Right cardiac atrium (tissue), 5 donors: ENCODE measurements at regions not wholly inside any gene's neighbourhood (a gene's known extent, or its start where the extent isn't known, plus 50 kb on each side); places are given as distances from the start of the nearest gene placed in this dataset.

ENCODE experiments used
- ATAC-seq, 2 donors: fragments of 200-7000 bp; cut with Tn5 transposase; one replicate each; pipeline versions ENCODE4 v1.8.0 to v1.9.1; 2020; ENCODE audit warnings: moderate library complexity in 2 of 2, mild to moderate bottlenecking in 1 of 2
- DNase-seq, 3 donors: peaks; one replicate each; pipeline ENCODE4 v3.0.0-alpha.2; 2020
- H3K27ac ChIP-seq: one replicate; pipeline ENCODE4 v1.5.1; 2013; ENCODE audit warnings: mild to moderate bottlenecking, low read length, control low read depth, moderate library complexity
- H3K27me3 ChIP-seq: one replicate; pipeline ENCODE4 v1.6.1; 2013; ENCODE audit not compliant: control insufficient read depth, insufficient read depth
- H3K4me1 ChIP-seq: one replicate; pipeline ENCODE4 v1.6.1; 2013; ENCODE audit warnings: low read length; ENCODE audit not compliant: control insufficient read depth, insufficient read depth
- H3K4me3 ChIP-seq: one replicate; pipeline ENCODE4 v1.5.1; 2013; ENCODE audit warnings: low read length, control low read depth
- H3K9me3 ChIP-seq: one replicate; pipeline ENCODE4 v1.6.1; 2013; ENCODE audit warnings: low read length; ENCODE audit not compliant: control insufficient read depth
- WGBS: extraction: QIAGEN DNeasy Blood & Tissue Kit; methylation state at CpG from one replicate; pipeline ENCODE4 v1.1.7; 2013; 5-methylcytosine and 5-hydroxymethylcytosine counted together
- intact Hi-C, 4 donors: fragments of 100-400 bp; cut with DNase I; formaldehyde crosslinking; loops; one replicate each; pipeline versions ENCODE4 v1.11.0 to v1.14.0; 2022 to 2023
- donor health status: healthy with polysubstance abuse.
- donor health status: DM: no; HTN: yes; CAD: no.
- donor health status: DM: no; HTN: no; CAD: no.
- donor health status: DM: no; HTN: yes; CAD: no; lungs with severe emphysema.
- donor health status: DM: yes; HTN: yes; CAD: no.

GRCh38 chr2:207281436-207281835 is 115.7 kb upstream of the KLF7 start:
- Histone ChIP-seq H3K27me3 (no peaks in the 10 kb centered on the region), H3K4me3 (no peak overlapping the region), H3K4me1 (peaks cover 9% of the 10 kb centered on the region), H3K9me3 (no peaks in the 10 kb centered on the region), H3K27ac (no peak overlapping the region)
- ATAC-seq = no peak
- no peak for DNase-seq
- intact Hi-C loops = no loop called here
- WGBS = 90% methylated on average over 6 of the region's 6 CpGs

DNA sequence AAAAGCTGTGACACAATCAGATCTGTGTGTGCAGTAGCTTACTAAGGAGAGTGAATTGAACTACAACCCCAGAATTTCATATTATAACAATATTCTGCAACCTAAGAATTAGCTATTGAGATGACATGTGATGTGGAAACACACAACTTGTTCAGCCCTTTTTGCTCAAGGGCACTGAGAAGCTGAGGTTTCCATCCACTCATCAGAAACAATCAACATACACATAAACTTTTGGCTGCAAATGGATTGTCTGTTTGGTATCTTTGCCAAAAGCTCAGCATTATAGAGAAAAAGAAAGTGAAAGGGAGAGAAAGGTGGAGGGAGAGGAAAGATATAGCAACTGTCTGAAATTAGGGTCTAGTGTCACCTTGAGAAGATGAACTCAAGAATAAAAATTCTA is 117.2 kb upstream of the KLF7 start:
- H3K9me3 ChIP-seq = no peaks in the 10 kb centered on the region
- ATAC-seq (no peak), DNase-seq (no peak)
- no peaks in the 10 kb centered on the region for H3K27me3 ChIP-seq
- no peak overlapping the region for H3K4me3 ChIP-seq
- intact Hi-C loops = no loop called here
- H3K4me1 ChIP-seq = peaks cover 9% of the 10 kb centered on the region
- no peak overlapping the region for H3K27ac ChIP-seq

- intact Hi-C loops = no loop called here
- H3K9me3 ChIP-seq = no peaks in the 10 kb centered on the region
- DNase-seq (peak; percentile 19 to 65 (median 55)), ATAC-seq (peak; percentile 51 to 67)
- 87% methylated on average over 1 of the region's 1 CpG for WGBS
- H3K27ac ChIP-seq = no peak overlapping the region
- H3K4me3 ChIP-seq = no peak overlapping the region
- peaks cover 9% of the 10 kb centered on the region for H3K4me1 ChIP-seq
- H3K27me3 ChIP-seq = no peaks in the 10 kb centered on the region
These were observed 117.6 kb upstream of the KLF7 start for GRCh38 chr2:207283356-207283755.

DNA sequence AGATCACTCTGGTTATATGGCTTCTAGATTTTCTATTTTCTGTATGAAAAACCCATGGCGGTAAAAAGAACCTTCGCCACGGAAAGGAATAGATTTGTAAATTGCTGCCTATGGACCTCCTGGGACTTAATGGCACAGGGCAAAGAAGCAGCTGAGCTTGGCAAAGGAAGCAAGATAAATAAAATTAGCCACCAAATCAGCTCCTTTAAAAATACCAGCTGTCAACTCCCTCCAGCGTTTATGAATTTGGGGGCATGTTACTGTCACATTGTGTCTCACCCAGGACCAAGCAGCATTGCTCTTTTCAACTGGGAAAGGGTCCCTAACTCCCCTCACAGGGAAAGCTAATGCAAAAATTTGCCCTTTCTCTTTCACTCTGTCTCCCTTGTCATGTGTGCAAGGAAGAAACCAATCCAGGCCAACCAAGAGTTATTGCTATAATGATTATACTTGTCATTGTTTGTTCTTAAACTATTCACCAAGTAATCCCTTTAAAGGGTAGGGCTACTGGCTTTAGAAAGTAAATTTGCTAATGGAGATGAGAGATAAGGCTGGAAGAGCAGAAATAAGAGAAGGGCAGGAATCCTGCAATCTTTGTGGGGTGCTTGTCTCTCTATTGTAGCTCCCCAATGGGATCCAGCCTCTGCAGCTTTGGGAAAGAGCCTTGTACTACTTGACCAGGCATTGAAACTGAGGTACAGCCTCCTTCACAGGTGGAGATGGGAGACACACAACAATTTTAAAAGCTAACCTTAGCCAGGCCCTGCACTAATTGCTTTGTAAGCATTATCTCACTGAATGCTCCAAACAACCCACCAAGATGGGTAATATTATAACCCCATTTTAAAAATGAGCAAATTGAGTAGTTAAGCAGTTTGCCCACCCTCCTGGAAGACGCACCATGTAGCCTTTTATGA is 119.1 kb upstream of the KLF7 start:
- ATAC-seq (peak; percentile 29 to 66), DNase-seq (no peak)
- WGBS = 66% methylated on average over 5 of the region's 5 CpGs
- Histone ChIP-seq H3K4me1 (peaks cover 9% of the 10 kb centered on the region), H3K9me3 (no peaks in the 10 kb centered on the region), H3K4me3 (no peak overlapping the region), H3K27me3 (no peaks in the 10 kb centered on the region), H3K27ac (peak overlapping the region; percentile 8)
- intact Hi-C loops = no loop called here

- H3K9me3 ChIP-seq = no peaks in the 10 kb centered on the region
- no peak overlapping the region for H3K4me3 ChIP-seq
- no peaks in the 10 kb centered on the region for H3K27me3 ChIP-seq
- H3K27ac ChIP-seq = no peak overlapping the region
- intact Hi-C loops = no loop called here
- peak in 1 of 2 donors; percentile 32 for ATAC-seq
- DNase-seq = no peak
- 36% methylated on average over 3 of the region's 3 CpGs for WGBS
- peaks cover 9% of the 10 kb centered on the region for H3K4me1 ChIP-seq
These were observed 119.7 kb upstream of the KLF7 start for GRCh38 chr2:207285473-207285815.

DNA sequence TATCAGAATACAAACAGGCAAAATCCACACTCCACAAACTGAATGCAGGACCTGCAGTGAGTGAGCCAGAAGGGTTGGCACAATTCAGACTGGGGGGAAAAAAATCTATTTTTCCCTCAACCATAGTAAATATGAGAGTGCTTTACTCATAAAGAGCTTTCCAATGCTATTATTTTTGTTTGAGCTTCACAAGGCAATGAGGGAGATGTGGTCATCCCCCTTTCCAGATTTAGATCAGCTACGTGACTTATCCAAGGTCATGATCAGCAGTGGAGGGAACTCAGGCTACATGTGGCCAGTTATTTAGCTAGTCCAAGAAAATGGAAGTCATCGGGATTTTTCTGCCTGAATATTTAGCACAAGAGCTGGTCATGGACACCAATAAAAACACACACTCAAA is 120.4 kb upstream of the KLF7 start:
- no peak for ATAC-seq
- H3K9me3 ChIP-seq = no peaks in the 10 kb centered on the region
- no peak for DNase-seq
- no peak overlapping the region for H3K27ac ChIP-seq
- no peak overlapping the region for H3K4me3 ChIP-seq
- intact Hi-C loops = no loop called here
- peaks cover 9% of the 10 kb centered on the region for H3K4me1 ChIP-seq
- H3K27me3 ChIP-seq = no peaks in the 10 kb centered on the region
- WGBS = 67% methylated on average over 2 of the region's 2 CpGs

DNA sequence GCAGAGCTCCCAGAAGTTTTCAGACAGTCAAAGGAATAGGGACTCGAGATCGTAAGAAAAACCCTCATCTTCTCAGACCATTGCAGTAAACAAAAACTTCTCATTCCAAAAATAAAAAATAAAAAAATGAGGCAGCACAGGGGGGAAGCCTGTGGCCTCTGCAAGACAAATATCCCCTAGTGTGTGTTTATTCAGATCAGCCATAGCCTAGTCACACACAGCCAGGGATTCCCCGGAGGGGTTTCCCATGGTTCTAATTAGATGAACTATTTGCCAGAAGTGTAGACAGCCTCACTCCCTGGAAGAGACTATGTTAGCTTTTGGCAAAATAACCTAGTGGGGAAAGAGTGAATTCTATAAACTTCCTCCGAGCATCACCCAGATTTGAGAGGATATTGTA is 122.9 kb upstream of the KLF7 start:
- Histone ChIP-seq H3K9me3 (no peaks in the 10 kb centered on the region), H3K4me1 (peaks cover 6% of the 10 kb centered on the region), H3K27ac (no peak overlapping the region), H3K27me3 (no peaks in the 10 kb centered on the region), H3K4me3 (no peak overlapping the region)
- intact Hi-C loops = no loop called here
- DNase-seq (no peak), ATAC-seq (no peak)
- WGBS = 53% methylated on average over 4 of the region's 4 CpGs

GRCh38 chr2:207289295-207290018 is 123.7 kb upstream of the KLF7 start:
- intact Hi-C loops = no loop called here
- Histone ChIP-seq H3K4me3 (no peak overlapping the region), H3K9me3 (no peaks in the 10 kb centered on the region), H3K27me3 (no peaks in the 10 kb centered on the region), H3K27ac (no peak overlapping the region), H3K4me1 (peaks cover 6% of the 10 kb centered on the region)
- DNase-seq = no peak
- WGBS = 32% methylated on average over 2 of the region's 2 CpGs
- ATAC-seq = no peak

DNA sequence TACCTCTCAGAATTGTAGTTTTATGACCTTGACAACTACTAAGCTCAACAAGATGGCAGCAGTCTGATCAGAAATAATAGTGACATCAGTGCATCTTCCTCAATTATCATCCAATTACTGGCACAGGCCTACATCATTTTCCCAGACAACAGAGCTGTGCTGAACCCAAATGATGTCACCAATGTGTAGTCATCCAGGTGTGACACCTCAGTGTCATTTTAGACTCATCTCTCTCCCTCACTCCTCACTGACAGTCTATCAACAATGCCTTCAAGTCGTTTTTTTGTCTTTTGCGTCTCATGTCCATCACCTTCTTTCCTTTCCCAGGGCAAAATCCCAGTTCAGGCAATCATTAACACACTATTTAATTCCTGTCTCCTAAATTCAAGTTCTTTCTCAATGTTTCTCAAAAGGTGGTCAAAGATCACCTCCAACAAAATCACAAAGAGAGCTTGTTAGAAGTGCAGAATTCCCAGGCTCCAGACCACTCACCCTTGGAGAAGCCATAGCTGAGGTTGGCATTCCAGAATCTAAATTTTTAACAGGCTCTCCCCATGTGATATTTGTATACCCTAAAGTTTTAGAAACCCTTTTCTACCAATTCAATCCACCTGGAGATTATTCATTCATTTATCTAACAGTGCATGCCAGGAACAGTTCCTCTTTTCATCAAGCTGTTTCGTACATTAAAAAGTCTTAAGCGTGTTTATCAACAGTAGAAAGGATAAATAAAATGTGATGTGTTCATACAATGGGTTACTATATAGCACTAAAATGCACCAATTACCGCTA is 125.3 kb upstream of the KLF7 start:
- Histone ChIP-seq H3K9me3 (no peaks in the 10 kb centered on the region), H3K4me3 (no peak overlapping the region), H3K27ac (no peak overlapping the region), H3K27me3 (no peaks in the 10 kb centered on the region), H3K4me1 (peaks cover 2% of the 10 kb centered on the region)
- WGBS = 91% methylated on average over 5 of the region's 5 CpGs
- no peak for DNase-seq
- intact Hi-C loops = no loop called here
- no peak for ATAC-seq

- Histone ChIP-seq H3K4me1 (no peaks in the 10 kb centered on the region), H3K27me3 (no peaks in the 10 kb centered on the region), H3K4me3 (no peak overlapping the region), H3K9me3 (no peaks in the 10 kb centered on the region), H3K27ac (no peak overlapping the region)
- WGBS = 93% methylated on average over 5 of the region's 5 CpGs
- intact Hi-C loops = no loop called here
- ATAC-seq (no peak), DNase-seq (no peak)
These were observed 126.0 kb upstream of the KLF7 start for GRCh38 chr2:207291625-207292252.
